ENCODE measurements at regions not wholly inside any gene's neighbourhood (a gene's known extent, or its start where the extent isn't known, plus 50 kb on each side); places are given as distances from the start of the nearest gene placed in this dataset.

DNA sequence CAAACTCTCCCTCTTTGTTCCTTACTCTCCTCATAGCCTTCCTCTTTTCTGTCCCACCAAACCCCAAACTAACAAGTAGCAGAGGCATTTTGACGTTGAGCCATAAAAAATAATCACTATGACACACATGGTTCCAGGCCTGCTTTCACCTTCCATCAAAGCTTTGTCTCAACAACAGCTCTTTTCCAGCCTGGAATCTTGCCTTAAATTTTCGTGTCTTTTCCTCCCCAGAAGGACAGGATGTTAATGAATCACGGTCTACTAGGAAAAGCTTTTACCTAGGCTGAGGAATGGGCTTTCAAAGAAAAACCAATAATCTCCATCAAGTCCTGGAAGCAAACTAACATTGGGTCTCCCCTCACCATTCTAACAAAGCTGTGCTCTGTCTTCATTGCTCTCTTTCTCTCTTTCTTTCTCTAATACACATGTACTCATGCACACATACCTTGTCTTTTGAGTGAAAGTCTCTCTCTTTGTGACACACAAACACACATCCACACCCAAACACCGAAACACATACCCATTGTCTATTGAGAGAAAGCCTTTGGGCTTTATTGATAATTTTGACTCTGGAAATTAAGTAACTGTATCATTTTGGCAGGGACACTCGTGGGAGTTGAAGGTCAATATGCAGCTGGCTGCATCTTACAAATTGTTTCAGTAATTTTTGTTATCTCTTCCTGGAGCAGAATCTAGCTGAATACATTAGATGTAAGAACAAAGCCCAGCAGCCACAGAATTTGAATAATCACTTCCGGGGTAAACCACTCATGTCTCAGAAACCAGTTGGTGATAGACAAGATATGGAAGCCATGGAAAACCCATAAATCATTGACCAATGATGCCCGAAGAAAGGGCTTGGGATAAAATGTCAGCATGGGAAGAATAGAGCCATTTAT is 107.4 kb upstream of the SLC4A7 start:
- H3K36me3 ChIP-seq (ENCODE audit: control insufficient read depth in 2 of 2, insufficient read depth in 2 of 2, low read length in 2 of 2) = no peaks in the 10 kb centered on the region
- H3K27me3 ChIP-seq (ENCODE audit: control insufficient read depth in 1 of 2, insufficient read depth in 2 of 2, low read length in 2 of 2) = no peaks in the 10 kb centered on the region
- H3K9me3 ChIP-seq (ENCODE audit: control insufficient read depth in 2 of 2, low read length in 2 of 2) = no peaks in the 10 kb centered on the region
- H3K4me1 ChIP-seq (ENCODE audit: control insufficient read depth, insufficient read depth, low read length) = peaks cover 5% of the 10 kb centered on the region
- H3K9ac ChIP-seq (ENCODE audit: low read length in 2 of 2) = no peak overlapping the region
- peak overlapping the region in 1 of 2 donors; percentile 5 for H3K4me3 ChIP-seq (ENCODE audit: low read length in 2 of 2)
- H3K27ac ChIP-seq (ENCODE audit: low read length) = peak overlapping the region; percentile 8

DNA sequence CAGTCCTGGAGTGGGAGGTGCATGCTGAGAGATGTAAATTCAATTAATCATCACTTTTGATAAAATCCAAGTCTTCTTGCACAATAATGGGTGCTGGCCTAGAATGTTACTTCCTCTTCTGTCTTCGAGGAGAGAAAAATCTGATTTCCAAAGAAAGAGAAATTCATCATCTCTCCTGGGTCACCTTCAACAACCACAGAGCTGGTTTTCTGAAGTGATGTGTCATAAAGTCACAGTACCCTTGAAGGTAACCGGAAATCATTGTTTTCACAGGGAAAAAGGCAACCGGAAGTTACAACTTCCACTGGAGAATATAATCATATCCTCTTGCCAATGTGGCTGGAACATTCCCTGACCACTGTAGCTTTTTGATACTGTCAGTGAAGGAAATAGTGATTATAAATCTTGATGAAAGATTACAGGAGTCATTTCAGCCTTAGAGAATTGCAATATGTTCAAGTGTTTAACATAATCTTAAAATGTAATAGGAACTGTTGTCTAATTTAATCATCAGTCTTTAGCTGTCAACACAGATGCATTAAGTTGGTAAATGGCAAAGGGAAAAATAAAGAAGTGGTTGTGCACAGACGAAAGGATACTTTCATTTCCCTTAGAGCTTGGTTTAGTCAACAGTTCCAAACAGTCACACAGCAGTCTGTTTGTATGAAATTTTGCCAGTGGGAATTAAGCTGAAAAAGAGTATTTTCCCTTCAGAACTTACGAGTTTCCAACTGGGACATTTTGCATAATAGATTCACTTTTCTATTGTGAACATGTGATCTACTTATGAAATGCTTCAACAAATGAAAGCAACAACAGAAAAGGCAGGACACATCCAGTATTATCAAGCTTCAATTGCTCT is 106.5 kb upstream of the SLC4A7 start:
- no peak overlapping the region for H3K9ac ChIP-seq (ENCODE audit: low read length in 2 of 2)
- H3K4me1 ChIP-seq (ENCODE audit: control insufficient read depth, insufficient read depth, low read length) = peaks cover 5% of the 10 kb centered on the region
- peak overlapping the region; percentile 1 to 5 for H3K4me3 ChIP-seq (ENCODE audit: low read length in 2 of 2)
- H3K27ac ChIP-seq (ENCODE audit: low read length) = peak overlapping the region; percentile 8
- H3K27me3 ChIP-seq (ENCODE audit: control insufficient read depth in 1 of 2, insufficient read depth in 2 of 2, low read length in 2 of 2) = no peaks in the 10 kb centered on the region
- no peaks in the 10 kb centered on the region for H3K9me3 ChIP-seq (ENCODE audit: control insufficient read depth in 2 of 2, low read length in 2 of 2)
- H3K36me3 ChIP-seq (ENCODE audit: control insufficient read depth in 2 of 2, insufficient read depth in 2 of 2, low read length in 2 of 2) = no peaks in the 10 kb centered on the region

DNA sequence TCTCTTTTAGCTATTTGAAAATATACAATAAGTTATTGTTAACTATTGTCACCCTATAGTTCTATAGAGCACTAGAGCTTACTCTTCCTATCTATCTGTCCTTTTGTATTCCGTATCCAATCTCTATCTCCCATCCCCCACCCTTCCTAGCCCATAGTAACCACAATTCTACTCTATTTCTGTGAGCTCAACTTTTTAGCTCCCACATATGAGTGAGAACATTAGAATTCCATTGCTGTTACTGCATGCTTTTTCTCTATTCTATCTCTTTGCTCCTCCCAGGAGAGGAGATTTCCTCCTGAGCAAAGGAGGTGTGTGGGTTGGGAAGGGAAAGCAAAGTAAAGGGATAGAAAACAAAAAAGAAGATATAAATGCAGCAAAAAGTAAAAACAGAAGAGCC is 105.6 kb upstream of the SLC4A7 start:
- H3K36me3 ChIP-seq (ENCODE audit: control insufficient read depth in 2 of 2, insufficient read depth in 2 of 2, low read length in 2 of 2) = no peaks in the 10 kb centered on the region
- H3K4me1 ChIP-seq (ENCODE audit: control insufficient read depth, insufficient read depth, low read length) = peaks cover 5% of the 10 kb centered on the region
- no peaks in the 10 kb centered on the region for H3K27me3 ChIP-seq (ENCODE audit: control insufficient read depth in 1 of 2, insufficient read depth in 2 of 2, low read length in 2 of 2)
- no peak overlapping the region for H3K9ac ChIP-seq (ENCODE audit: low read length in 2 of 2)
- H3K9me3 ChIP-seq (ENCODE audit: control insufficient read depth in 2 of 2, low read length in 2 of 2) = no peaks in the 10 kb centered on the region
- H3K27ac ChIP-seq (ENCODE audit: low read length) = no peak overlapping the region
- H3K4me3 ChIP-seq (ENCODE audit: low read length in 2 of 2) = no peak overlapping the region

DNA sequence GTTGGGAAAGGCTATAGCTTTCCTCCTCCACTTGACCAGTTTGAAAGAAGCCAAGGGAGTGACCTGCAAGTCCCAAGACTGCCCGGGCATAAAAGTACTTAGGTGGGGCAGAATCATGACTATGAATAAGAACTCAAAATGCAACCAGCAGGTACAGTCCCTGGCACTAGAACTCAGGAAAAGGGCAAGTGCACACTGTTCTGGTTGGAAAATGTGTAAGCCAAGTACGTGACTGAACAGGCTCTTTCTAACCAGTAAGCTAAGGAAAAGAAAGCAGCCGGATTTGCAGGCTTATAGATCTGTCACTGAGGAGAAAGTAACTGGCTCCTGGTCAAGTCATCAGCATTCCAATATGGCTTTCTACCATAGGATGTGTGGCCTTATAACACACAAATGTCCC is 101.2 kb upstream of the SLC4A7 start:
- Histone ChIP-seq H3K4me1 (ENCODE audit: control insufficient read depth, insufficient read depth, low read length) (no peaks in the 10 kb centered on the region), H3K9ac (ENCODE audit: low read length in 2 of 2) (no peak overlapping the region), H3K4me3 (ENCODE audit: low read length in 2 of 2) (no peak overlapping the region), H3K9me3 (ENCODE audit: control insufficient read depth in 2 of 2, low read length in 2 of 2) (no peaks in the 10 kb centered on the region), H3K36me3 (ENCODE audit: control insufficient read depth in 2 of 2, insufficient read depth in 2 of 2, low read length in 2 of 2) (no peaks in the 10 kb centered on the region), H3K27ac (ENCODE audit: low read length) (no peak overlapping the region), H3K27me3 (ENCODE audit: control insufficient read depth in 1 of 2, insufficient read depth in 2 of 2, low read length in 2 of 2) (no peaks in the 10 kb centered on the region)

DNA sequence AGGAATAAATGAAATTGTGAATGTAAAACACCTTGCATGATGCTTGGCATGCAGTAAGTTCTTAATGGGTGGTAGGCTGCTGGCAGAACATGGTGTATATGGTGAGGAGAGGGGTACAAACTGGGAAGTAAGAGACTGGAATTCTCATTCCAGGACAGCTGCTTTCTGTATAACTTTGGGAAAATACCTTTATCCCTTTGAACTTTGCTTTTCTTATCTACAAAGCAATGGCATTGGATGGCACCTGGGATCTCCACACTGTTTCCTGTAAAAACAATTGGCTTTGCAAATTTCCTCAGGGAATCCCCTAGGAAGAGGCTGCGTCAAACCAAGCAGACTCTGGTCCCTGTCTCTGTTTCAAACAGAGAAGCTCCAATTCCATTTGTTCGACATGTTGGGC is 100.7 kb upstream of the SLC4A7 start:
- Histone ChIP-seq H3K36me3 (ENCODE audit: control insufficient read depth in 2 of 2, insufficient read depth in 2 of 2, low read length in 2 of 2) (no peaks in the 10 kb centered on the region), H3K27me3 (ENCODE audit: control insufficient read depth in 1 of 2, insufficient read depth in 2 of 2, low read length in 2 of 2) (no peaks in the 10 kb centered on the region), H3K9ac (ENCODE audit: low read length in 2 of 2) (no peak overlapping the region), H3K4me1 (ENCODE audit: control insufficient read depth, insufficient read depth, low read length) (no peaks in the 10 kb centered on the region), H3K9me3 (ENCODE audit: control insufficient read depth in 2 of 2, low read length in 2 of 2) (no peaks in the 10 kb centered on the region), H3K4me3 (ENCODE audit: low read length in 2 of 2) (no peak overlapping the region), H3K27ac (ENCODE audit: low read length) (no peak overlapping the region)

DNA sequence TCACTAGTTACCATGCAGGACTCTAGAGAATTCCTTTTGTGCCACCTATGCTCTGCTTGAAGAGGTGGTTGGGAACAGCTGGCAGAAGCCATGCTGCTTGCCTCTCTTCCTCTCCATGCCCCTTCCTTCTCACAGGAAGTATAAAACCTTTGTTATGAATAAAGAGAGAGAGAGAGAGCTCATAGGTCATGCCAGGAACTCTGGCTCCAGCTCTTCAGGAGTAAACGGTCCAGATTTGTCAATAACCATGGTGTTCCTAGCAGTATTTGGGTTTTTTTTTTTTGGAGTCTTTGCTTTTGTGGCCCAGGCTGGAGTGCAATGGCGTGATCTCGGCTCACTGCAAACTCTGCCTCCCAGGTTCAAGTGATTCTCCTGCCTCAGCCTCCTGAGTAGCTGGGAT is 97.7 kb upstream of the SLC4A7 start:
- Histone ChIP-seq H3K27me3 (ENCODE audit: control insufficient read depth in 1 of 2, insufficient read depth in 2 of 2, low read length in 2 of 2) (no peaks in the 10 kb centered on the region), H3K4me1 (ENCODE audit: control insufficient read depth, insufficient read depth, low read length) (no peaks in the 10 kb centered on the region), H3K36me3 (ENCODE audit: control insufficient read depth in 2 of 2, insufficient read depth in 2 of 2, low read length in 2 of 2) (no peaks in the 10 kb centered on the region), H3K9ac (ENCODE audit: low read length in 2 of 2) (no peak overlapping the region), H3K9me3 (ENCODE audit: control insufficient read depth in 2 of 2, low read length in 2 of 2) (no peaks in the 10 kb centered on the region), H3K4me3 (ENCODE audit: low read length in 2 of 2) (no peak overlapping the region), H3K27ac (ENCODE audit: low read length) (no peak overlapping the region)

DNA sequence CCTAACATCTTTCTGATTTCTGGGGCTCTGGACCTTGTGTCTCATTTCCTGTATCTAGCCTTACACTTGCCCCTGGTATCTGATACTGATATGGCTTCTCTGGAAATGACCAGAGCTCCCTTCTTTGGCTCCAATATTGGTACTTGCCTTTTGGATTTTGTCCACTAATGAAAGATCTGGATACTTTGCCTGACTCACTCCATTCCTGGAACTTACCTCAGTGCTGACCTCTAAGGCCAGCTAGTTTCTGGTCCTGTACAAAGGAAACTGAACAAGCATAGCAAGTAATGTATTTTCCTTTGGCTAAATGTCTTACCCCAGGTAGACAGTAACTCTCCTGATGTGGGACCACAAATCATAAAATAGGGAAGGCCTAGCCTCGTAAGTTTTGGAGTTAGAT is 93.8 kb upstream of the SLC4A7 start:
- H3K4me1 ChIP-seq (ENCODE audit: control insufficient read depth, insufficient read depth, low read length) = no peaks in the 10 kb centered on the region
- no peaks in the 10 kb centered on the region for H3K27me3 ChIP-seq (ENCODE audit: control insufficient read depth in 1 of 2, insufficient read depth in 2 of 2, low read length in 2 of 2)
- H3K4me3 ChIP-seq (ENCODE audit: low read length in 2 of 2) = no peak overlapping the region
- no peak overlapping the region for H3K9ac ChIP-seq (ENCODE audit: low read length in 2 of 2)
- H3K36me3 ChIP-seq (ENCODE audit: control insufficient read depth in 2 of 2, insufficient read depth in 2 of 2, low read length in 2 of 2) = no peaks in the 10 kb centered on the region
- H3K9me3 ChIP-seq (ENCODE audit: control insufficient read depth in 2 of 2, low read length in 2 of 2) = no peaks in the 10 kb centered on the region
- H3K27ac ChIP-seq (ENCODE audit: low read length) = no peak overlapping the region

DNA sequence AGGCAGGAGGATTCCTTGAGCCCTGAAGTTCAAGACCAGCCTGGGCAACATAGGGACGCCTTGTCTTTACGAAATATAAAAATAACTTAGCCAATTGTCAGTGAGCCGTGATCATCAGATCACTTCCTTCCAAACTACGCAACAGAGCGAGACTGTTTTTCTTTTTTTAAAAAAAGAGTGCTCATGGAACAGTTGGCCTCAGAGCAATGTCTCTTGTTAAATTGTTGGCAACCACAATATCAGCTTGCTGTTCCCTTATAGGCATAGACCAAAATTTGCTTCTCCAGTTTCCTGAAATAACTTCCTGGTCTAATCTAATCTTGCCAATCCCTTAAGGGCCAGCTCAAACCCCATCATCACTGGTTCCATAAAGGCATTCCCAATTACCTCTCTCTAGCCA is 93.3 kb upstream of the SLC4A7 start:
- no peaks in the 10 kb centered on the region for H3K4me1 ChIP-seq (ENCODE audit: control insufficient read depth, insufficient read depth, low read length)
- no peak overlapping the region for H3K4me3 ChIP-seq (ENCODE audit: low read length in 2 of 2)
- no peaks in the 10 kb centered on the region for H3K27me3 ChIP-seq (ENCODE audit: control insufficient read depth in 1 of 2, insufficient read depth in 2 of 2, low read length in 2 of 2)
- no peak overlapping the region for H3K27ac ChIP-seq (ENCODE audit: low read length)
- no peaks in the 10 kb centered on the region for H3K9me3 ChIP-seq (ENCODE audit: control insufficient read depth in 2 of 2, low read length in 2 of 2)
- no peaks in the 10 kb centered on the region for H3K36me3 ChIP-seq (ENCODE audit: control insufficient read depth in 2 of 2, insufficient read depth in 2 of 2, low read length in 2 of 2)
- no peak overlapping the region for H3K9ac ChIP-seq (ENCODE audit: low read length in 2 of 2)

DNA sequence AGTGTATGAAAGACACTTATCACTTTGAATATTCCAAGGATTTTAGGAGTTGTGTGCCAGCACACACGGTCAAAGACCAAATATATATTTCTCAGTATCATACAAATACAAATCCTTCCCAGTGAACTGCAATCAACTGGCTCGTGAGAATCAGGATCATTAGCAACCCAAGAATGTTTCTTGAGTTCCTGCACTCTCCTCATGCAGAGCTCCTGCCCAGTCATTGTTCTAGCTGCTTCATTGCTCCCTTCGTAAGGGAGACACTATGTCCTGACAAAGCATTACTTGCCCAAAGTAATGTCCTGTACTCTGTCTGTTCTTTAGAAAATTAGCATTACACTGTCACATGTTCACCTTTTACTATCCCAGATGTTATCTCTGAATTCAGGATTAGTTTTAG is 92.0 kb upstream of the SLC4A7 start:
- Histone ChIP-seq H3K27ac (ENCODE audit: low read length) (no peak overlapping the region), H3K9me3 (ENCODE audit: control insufficient read depth in 2 of 2, low read length in 2 of 2) (no peaks in the 10 kb centered on the region), H3K27me3 (ENCODE audit: control insufficient read depth in 1 of 2, insufficient read depth in 2 of 2, low read length in 2 of 2) (no peaks in the 10 kb centered on the region), H3K36me3 (ENCODE audit: control insufficient read depth in 2 of 2, insufficient read depth in 2 of 2, low read length in 2 of 2) (no peaks in the 10 kb centered on the region), H3K9ac (ENCODE audit: low read length in 2 of 2) (no peak overlapping the region), H3K4me1 (ENCODE audit: control insufficient read depth, insufficient read depth, low read length) (peaks cover 3% of the 10 kb centered on the region), H3K4me3 (ENCODE audit: low read length in 2 of 2) (no peak overlapping the region)

DNA sequence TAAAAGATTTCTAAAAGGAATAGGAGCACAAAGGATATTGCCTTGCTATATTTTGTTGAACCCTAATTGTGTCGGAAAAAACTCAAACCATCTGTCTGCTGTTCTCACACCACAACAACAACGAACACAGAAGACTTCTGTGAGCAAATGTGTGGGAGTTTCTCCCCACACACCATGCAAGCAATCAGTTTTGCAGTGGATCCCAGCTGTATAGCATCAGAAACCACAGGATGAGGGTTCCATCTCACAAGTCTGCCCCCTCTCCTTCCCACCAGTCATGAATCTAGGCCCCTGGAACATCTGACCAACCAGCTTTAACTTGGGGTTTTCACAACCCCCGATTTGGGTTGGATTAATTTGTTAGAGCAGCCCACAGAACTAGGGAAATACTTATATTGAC is 91.3 kb upstream of the SLC4A7 start:
- no peak overlapping the region for H3K9ac ChIP-seq (ENCODE audit: low read length in 2 of 2)
- no peak overlapping the region for H3K4me3 ChIP-seq (ENCODE audit: low read length in 2 of 2)
- H3K27ac ChIP-seq (ENCODE audit: low read length) = no peak overlapping the region
- H3K9me3 ChIP-seq (ENCODE audit: control insufficient read depth in 2 of 2, low read length in 2 of 2) = no peaks in the 10 kb centered on the region
- H3K4me1 ChIP-seq (ENCODE audit: control insufficient read depth, insufficient read depth, low read length) = peaks cover 10% of the 10 kb centered on the region
- H3K27me3 ChIP-seq (ENCODE audit: control insufficient read depth in 1 of 2, insufficient read depth in 2 of 2, low read length in 2 of 2) = no peaks in the 10 kb centered on the region
- no peaks in the 10 kb centered on the region for H3K36me3 ChIP-seq (ENCODE audit: control insufficient read depth in 2 of 2, insufficient read depth in 2 of 2, low read length in 2 of 2)

DNA sequence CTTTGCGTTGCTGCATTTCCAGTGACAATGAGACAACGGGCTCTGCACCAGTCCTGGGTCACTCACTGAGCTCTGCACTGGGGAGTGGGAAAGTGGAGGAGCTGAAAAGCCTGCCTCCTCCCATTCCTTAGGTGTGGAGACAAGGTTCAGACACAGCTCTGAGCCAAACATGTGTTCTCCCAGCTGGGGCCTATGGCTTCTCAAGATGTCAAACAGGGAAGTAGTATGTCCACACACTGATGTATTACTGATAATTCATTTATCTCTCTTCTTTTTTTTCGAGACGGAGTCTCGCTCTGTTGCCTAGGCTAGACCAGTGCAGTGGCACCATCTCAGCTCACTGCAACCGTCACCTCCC is 90.2 kb upstream of the SLC4A7 start:
- Histone ChIP-seq H3K27me3 (ENCODE audit: control insufficient read depth in 1 of 2, insufficient read depth in 2 of 2, low read length in 2 of 2) (no peaks in the 10 kb centered on the region), H3K27ac (ENCODE audit: low read length) (no peak overlapping the region), H3K9me3 (ENCODE audit: control insufficient read depth in 2 of 2, low read length in 2 of 2) (no peaks in the 10 kb centered on the region), H3K4me3 (ENCODE audit: low read length in 2 of 2) (no peak overlapping the region), H3K4me1 (ENCODE audit: control insufficient read depth, insufficient read depth, low read length) (peaks cover 12% of the 10 kb centered on the region), H3K9ac (ENCODE audit: low read length in 2 of 2) (no peak overlapping the region), H3K36me3 (ENCODE audit: control insufficient read depth in 2 of 2, insufficient read depth in 2 of 2, low read length in 2 of 2) (no peaks in the 10 kb centered on the region)

Data from stomach smooth muscle (tissue), 2 donors.